NOMO-1 treated with DMSO at 0.1 percent for 48 hours (cell line): ENCODE measurements at regions not wholly inside any gene's neighbourhood (a gene's known extent, or its start where the extent isn't known, plus 50 kb on each side); places are given as distances from the start of the nearest gene placed in this dataset.

ENCODE experiments used
- DNase-seq: peaks from one replicate; lab custom pipeline; 2025; ENCODE audit not compliant: unreplicated experiment; lab: John Stamatoyannopoulos, UW

GRCh38 chr6:22804620-22805261 is 235.4 kb downstream of the HDGFL1 start:
- DNase-seq: no peak

GRCh38 chr6:22807261-22807660 is 237.9 kb downstream of the HDGFL1 start:
- no peak for DNase-seq

GRCh38 chr6:22807818-22808217 is 238.5 kb downstream of the HDGFL1 start:
- DNase-seq: no peak

- no peak for DNase-seq
These were observed 239.1 kb downstream of the HDGFL1 start for GRCh38 chr6:22808466-22808865.

- no peak for DNase-seq
These were observed 240.0 kb downstream of the HDGFL1 start for GRCh38 chr6:22809370-22809769.

GRCh38 chr6:22819209-22819608 is 249.8 kb downstream of the HDGFL1 start:
- no peak for DNase-seq

DNA sequence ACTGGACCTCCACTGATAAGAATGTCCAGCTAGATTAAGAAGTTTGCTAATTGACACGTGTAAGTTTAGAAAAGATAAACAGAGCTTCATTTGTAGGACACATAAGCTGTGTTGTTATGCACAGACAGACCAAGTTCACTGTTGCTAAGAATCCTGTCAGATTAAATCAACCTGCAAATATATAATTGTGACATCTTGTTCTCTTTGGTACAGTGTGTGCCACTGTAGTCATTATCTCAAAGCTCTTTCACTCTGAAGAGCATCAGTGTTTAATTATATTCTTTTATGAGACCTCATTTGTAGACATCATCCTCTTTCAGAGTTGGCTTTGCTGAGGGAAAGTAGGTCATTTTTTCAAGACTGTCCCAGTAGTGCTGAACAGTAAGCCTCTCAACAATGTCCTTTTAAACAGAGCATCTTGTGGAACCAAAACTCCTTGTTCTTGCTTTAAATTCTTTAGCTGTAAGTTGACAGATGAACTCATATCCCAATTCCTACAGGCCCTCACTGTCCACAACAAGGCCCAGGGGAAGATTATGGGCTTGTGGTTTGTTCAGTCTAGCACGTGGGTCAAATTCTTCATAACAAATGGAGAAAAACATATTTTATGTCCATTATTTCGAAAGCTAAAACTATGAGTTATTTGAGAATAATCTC is 252.4 kb downstream of the HDGFL1 start:
- DNase-seq: no peak

DNA sequence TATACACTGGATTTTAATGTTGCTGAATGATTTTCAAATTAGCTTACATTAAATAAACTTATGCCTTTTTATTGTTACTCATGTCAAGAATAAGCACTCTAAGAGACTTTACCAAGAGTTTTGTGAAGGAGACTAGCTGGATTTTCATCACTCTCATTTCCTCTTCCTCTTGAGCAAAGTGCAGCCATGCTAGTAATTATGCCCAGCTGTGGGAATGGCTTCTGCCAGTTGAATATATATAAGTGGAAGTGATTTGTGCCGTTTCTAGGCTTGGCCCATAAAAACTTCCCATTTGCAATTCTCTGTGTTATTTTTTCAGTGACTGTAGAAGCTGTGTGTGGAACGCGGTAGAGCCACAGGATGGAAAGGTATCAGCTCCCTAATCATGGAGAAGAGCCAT is 255.8 kb downstream of the HDGFL1 start:
- peak; percentile 63 for DNase-seq

DNA sequence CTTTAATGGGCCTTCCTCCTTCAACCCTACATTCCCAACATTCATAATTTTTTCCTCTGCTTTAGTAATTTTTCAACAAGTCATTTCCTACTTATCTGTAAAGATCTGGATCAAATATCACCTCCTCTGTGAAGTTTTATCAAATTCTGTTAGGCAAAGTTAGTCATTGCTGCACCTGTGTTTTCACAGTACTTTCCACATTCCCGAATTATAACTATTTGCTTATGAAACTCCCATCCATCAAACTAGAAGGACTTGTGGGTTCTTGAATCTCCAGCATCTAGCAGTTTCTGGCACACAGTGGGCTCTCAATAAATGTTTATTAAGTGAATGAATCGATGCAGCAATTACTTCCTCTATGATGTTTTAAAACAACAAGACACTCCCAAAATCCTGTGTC is 257.6 kb downstream of the HDGFL1 start:
- no peak for DNase-seq

DNA sequence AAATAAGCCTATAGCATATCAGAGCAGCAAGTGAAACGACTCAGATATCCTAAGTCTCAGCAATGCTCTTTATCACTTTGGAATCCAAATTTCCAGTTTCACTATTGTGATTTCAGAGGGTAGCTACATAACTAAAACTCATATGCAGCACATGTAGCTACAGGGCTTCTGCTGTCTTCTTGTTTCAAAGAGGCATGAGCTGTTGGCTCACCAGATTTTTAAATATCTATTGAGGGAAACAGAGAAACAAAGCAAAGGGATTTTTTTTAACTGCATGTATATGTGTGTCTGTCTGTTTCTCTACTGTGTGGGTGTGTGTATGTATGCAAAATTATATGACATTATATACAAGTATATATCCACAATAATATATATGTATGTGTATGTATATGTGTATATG is 258.4 kb downstream of the HDGFL1 start:
- DNase-seq: no peak

DNA sequence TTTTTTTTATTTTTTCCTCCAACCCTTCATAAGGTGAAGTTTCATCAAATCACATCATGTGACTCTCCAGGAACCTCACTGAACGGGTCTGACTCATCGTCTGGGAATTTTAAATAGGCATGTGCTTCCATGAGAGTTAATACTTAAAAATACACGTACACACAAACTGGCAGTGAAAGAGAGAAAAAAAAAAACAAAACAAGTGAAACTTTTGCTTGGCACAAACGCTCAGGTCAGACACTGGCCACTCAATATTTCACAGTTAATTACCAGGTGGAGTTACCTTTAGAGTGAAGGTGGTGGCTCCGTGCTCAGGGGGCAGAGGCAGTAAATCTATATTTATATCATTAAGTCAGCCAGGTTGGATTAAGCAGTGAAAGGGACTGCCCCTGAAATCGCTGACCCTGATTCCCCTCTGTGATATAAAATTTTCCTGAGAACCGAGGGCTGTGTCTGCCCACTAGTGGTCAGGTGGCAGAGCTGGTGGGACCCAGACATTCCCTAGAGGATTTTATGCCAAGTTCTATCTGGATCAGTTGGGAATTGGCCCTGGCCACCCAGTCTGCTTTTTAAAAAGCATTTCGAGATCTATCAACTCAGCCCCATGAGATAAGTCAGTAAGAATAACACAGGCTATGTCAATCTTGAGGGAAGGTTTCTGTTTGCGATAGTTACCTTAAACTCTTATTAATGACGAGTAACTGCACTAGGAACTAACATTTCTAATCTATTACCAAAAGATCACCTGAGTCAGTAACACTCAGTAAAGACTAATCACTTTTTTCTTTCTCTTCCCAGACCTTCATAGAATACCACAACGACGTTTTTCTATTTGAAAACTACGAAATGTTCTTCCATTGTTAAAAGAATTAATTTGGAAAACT is 259.1 kb downstream of the HDGFL1 start:
- no peak for DNase-seq

DNA sequence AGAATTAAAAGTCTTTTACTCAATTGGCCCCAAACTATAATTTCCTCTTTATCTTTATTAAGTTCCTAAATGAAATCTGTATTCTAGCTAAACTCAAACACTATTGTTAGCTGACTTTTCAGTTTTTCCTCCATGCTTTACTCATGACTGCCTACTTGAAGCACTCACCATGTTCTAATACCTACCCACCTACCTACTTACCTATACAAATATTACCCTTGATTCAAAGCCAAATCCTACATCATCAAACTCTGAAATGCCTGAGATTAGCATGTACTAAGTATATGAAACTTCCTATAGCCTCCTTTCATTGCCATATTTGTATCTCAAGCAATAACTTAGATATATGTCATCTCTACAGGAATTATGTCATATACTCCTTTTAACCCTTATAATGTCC is 259.7 kb downstream of the HDGFL1 start:
- DNase-seq: no peak

GRCh38 chr6:22830463-22830862 is 261.1 kb downstream of the HDGFL1 start:
- no peak for DNase-seq

- DNase-seq: no peak
These were observed 263.8 kb downstream of the HDGFL1 start for GRCh38 chr6:22833191-22833590.

DNA sequence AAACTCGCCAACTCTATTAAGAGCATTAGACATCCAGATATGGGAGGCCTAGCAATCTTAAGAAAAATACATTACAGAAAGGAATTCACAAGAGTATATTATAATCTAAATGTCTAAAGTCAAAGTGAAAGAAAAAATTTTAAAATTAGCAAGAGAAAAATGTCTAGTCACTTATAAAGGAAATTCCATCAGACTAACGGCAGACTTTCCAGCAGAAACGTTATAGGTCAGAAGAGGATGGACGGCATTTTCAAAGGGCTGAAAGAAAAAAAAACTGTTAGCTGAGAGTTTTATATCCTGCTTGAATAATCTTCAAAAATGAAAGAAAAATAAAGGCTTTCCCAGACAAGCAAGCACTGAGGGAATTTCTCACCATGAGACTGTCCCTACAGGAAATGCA is 269.0 kb downstream of the HDGFL1 start:
- DNase-seq: no peak

GRCh38 chr6:22845467-22845866 is 276.1 kb downstream of the HDGFL1 start:
- no peak for DNase-seq

DNA sequence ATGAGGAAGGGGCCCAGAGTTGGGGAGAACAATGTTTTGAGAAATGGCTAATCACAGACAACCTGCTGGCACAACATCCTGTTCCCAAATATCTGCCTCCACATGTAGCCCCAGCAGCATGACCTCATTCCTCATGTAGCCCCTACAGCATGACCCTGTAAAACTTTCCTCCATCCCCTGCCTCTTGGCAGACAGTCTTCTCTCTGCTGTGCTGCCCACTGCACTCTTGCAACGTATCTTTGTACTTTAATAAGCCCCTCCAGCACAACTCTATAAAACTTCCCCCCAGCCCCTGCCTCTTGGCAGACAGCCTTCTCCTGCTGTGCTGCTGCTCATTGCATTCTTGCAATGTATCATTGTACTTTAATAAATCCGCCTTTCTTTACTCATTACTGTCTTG is 278.8 kb downstream of the HDGFL1 start:
- DNase-seq: no peak

DNA sequence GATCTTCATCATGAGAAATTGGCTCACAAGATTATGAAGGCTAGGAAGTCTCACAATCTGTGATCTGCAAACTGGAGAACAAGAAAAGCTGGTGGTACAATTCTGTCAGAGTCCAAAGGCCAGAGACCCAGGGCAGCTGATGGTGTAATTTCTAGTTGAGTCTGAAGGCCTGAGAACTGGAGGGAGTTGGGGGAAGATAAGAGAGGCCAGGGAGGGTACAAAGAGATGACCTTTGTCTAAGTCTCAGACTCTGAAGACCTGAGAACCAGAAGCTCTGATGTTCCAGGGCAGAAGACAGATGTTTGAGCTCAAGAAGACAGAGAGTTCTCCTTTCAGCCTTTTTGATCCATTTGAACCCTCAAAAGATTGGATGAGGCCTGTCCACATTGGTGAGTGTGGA is 280.6 kb downstream of the HDGFL1 start:
- no peak for DNase-seq

- DNase-seq: no peak
These were observed 282.7 kb downstream of the HDGFL1 start for GRCh38 chr6:22852101-22852500.

DNA sequence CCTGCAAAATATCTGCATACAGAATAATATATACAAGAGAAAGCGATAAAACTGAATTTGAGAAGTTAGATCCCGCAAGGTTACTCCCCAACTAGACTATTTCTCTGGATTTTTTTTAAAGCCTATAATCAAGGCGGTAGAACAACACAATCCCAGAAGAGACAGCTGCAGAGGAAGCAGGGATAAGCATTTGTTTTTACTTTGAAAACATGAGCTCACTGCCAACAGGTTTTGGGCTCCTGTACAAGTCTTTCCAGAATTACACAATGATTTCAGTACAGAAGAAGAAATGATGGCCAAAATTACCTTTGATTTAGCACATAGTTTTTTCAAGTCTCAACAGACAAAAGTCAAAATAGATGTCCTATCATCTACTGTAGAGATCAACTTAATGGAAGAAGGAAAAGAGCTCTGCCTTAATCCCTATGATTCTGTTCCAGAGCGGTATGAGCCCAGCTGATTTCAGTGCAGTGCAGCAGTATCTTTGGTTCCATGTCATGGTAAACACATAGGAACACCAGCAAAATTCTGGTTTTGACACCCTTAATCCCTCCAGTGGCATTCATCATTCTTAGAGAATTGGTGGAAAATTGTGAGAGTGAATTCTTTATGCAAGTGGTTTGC is 304.3 kb downstream of the HDGFL1 start:
- DNase-seq: no peak

DNA sequence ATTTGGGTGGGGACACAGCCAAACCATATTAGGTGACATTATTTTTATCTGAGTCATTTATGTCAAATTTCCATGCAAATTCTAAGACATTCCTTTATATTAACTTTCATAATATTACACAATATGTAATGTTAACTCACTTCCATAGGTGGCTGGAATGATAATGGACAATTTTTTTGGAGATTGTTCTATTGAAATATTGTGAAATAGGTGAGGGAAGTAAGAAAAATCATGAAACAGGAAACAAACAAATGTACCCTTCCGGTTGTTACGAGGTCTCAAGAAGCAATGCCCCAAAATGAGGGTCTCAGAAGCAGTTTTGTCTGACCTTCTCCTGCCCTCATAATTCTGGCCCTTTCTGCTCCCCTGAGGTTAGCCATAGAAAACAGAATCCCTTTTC is 306.5 kb downstream of the HDGFL1 start:
- DNase-seq: no peak

GRCh38 chr6:22878324-22878701 is 308.9 kb downstream of the HDGFL1 start:
- DNase-seq: no peak
